H1 (cell line): ENCODE measurements at regions not wholly inside any gene's neighbourhood (a gene's known extent, or its start where the extent isn't known, plus 50 kb on each side); places are given as distances from the start of the nearest gene placed in this dataset.

Source experiments
- CTCF ChIA-PET: fragments of 300-600 bp; sonication (Branson Sonifier 250); formaldehyde crosslinking; loops from one replicate; lab custom pipeline; 2021; ENCODE audit not compliant: partially characterized antibody; lab: Charles Lee
- POLR2A ChIA-PET: fragments of 300-600 bp; sonication (Branson Sonifier 250); formaldehyde crosslinking; loops from one replicate; lab custom pipeline; 2021; ENCODE audit warnings: inconsistent platforms; ENCODE audit not compliant: partially characterized antibody; lab: Charles Lee
- DNase-seq, 2 experiments: peaks; one replicate each; pipeline versions ENCODE4 v3.0.0 to v3.0.0-alpha.2; 2010 to 2022; ENCODE audit warnings: low spot score in 2 of 2, low read depth in 1 of 2, mixed read lengths in 1 of 2
- FAIRE-seq: peaks from 2 replicates; lab custom pipeline; 2011; peaks lifted over from hg19 to GRCh38; lab: Jason Lieb, UNC
- H2AFZ ChIP-seq: 2 replicates; pipeline ENCODE4 v1.8.1; 2012; ENCODE audit warnings: low read length, inconsistent platforms
- H2AK5ac ChIP-seq: 2 replicates; pipeline ENCODE4 v1.6.1; 2013; ENCODE audit warnings: low read depth, low read length
- H2BK120ac ChIP-seq: replicated peaks from 2 replicates; pipeline ENCODE3; 2013; ENCODE audit warnings: low read depth, low read length, inconsistent platforms
- H2BK12ac ChIP-seq: 2 replicates; pipeline ENCODE4 v1.6.1; 2013; ENCODE audit warnings: low read depth, low read length
- H2BK15ac ChIP-seq: 2 replicates; pipeline ENCODE4 v1.6.1; 2013; ENCODE audit warnings: low read length
- H2BK20ac ChIP-seq: 2 replicates; pipeline ENCODE4 v1.6.1; 2013; ENCODE audit warnings: low read length
- H2BK5ac ChIP-seq: 2 replicates; pipeline ENCODE4 v1.6.1; 2013; ENCODE audit warnings: low read depth, low read length
- H3K14ac ChIP-seq: 2 replicates; pipeline ENCODE4 v1.6.1; 2013; ENCODE audit warnings: inconsistent platforms; ENCODE audit not compliant: insufficient read length
- H3K18ac ChIP-seq: 2 replicates; pipeline ENCODE4 v1.6.1; 2013; ENCODE audit warnings: low read length; ENCODE audit errors: extremely low read depth
- H3K23ac ChIP-seq: 2 replicates; pipeline ENCODE4 v1.6.1; 2013; ENCODE audit warnings: inconsistent platforms; ENCODE audit not compliant: insufficient read length
- H3K23me2 ChIP-seq: 2 replicates; pipeline ENCODE4 v1.6.1; 2013; ENCODE audit warnings: low read depth, low read length
- H3K27ac ChIP-seq: 2 replicates; pipeline ENCODE4 v1.6.1; 2011; ENCODE audit warnings: low read depth, low read length, inconsistent platforms
- H3K27me3 ChIP-seq, 4 experiments: replicated peaks in 1 of 4; 1 replicate in 1 of 4; 2 replicates in 3 of 4; pipeline versions ENCODE4 v1.6.1 to v1.8.1; 2011 to 2013; ENCODE audit warnings: low read length in 3 of 4, mild to moderate bottlenecking in 3 of 4, inconsistent platforms in 2 of 4, mixed read lengths in 2 of 4, moderate library complexity in 1 of 4; ENCODE audit not compliant: control insufficient read depth in 3 of 4, insufficient read depth in 3 of 4; ENCODE audit errors: extremely low read depth in 1 of 4
- H3K36me3 ChIP-seq, 4 experiments: 2 replicates each; pipeline versions ENCODE4 v1.6.1 to v1.8.1; 2011 to 2013; ENCODE audit warnings: mild to moderate bottlenecking in 4 of 4, low read length in 3 of 4, moderate library complexity in 2 of 4, control low read depth in 1 of 4, inconsistent platforms in 1 of 4; ENCODE audit not compliant: insufficient read depth in 4 of 4, control insufficient read depth in 2 of 4
- H3K4ac ChIP-seq: replicated peaks from 2 replicates; pipeline ENCODE3; 2013; ENCODE audit warnings: low read length, low read depth, mixed read lengths, inconsistent platforms; ENCODE audit not compliant: insufficient read length
- H3K4me1 ChIP-seq, 4 experiments: replicated peaks in 1 of 4; 1 replicate in 1 of 4; 2 replicates in 3 of 4; pipeline versions ENCODE4 v1.6.1 to v1.8.1; 2011 to 2013; ENCODE audit warnings: low read length in 3 of 4, inconsistent platforms in 2 of 4, mixed read lengths in 1 of 4; ENCODE audit not compliant: insufficient read depth in 4 of 4, control insufficient read depth in 3 of 4
- H3K4me2 ChIP-seq, 2 experiments: 2 replicates each; pipeline versions ENCODE4 v1.6.1 to v1.8.1; 2011 to 2013; ENCODE audit warnings: low read depth in 2 of 2, low read length in 2 of 2, control low read depth in 1 of 2, inconsistent platforms in 1 of 2, mild to moderate bottlenecking in 1 of 2; ENCODE audit not compliant: insufficient read depth in 1 of 2
- H3K4me3 ChIP-seq, 4 experiments: fragments of 200-600, 300-600 bp in 1 of 4; sonication (generic), shearing (Covaris generic), sonication (Bioruptor Twin) in 1 of 4; 2 replicates each; pipeline versions ENCODE4 v1.5.1 to v1.8.1; 2011 to 2016; ENCODE audit warnings: low read length in 4 of 4, low read depth in 3 of 4, control low read depth in 2 of 4, inconsistent platforms in 2 of 4, mild to moderate bottlenecking in 2 of 4, mixed read lengths in 1 of 4, moderate library complexity in 1 of 4; ENCODE audit not compliant: insufficient read depth in 2 of 4; ENCODE audit errors: extremely low read depth in 1 of 4
- H3K56ac ChIP-seq: replicated peaks from 2 replicates; pipeline ENCODE3; 2013; ENCODE audit warnings: low read depth, mild to moderate bottlenecking, mixed read lengths, low read length, inconsistent platforms; ENCODE audit not compliant: insufficient read length
- H3K79me1 ChIP-seq: 2 replicates; pipeline ENCODE4 v1.6.1; 2013; ENCODE audit warnings: low read depth, low read length, control low read depth
- H3K79me2 ChIP-seq, 2 experiments: 2 replicates each; pipeline versions ENCODE4 v1.6.1 to v1.8.1; 2012 to 2013; ENCODE audit warnings: low read length in 2 of 2, mild to moderate bottlenecking in 2 of 2, inconsistent platforms in 1 of 2; ENCODE audit not compliant: insufficient read depth in 2 of 2, control insufficient read depth in 1 of 2
- H3K9ac ChIP-seq, 4 experiments: replicated peaks in 1 of 4; 1 replicate in 1 of 4; 2 replicates in 3 of 4; pipeline versions ENCODE4 v1.6.1 to v1.8.1; 2011 to 2013; ENCODE audit warnings: low read depth in 3 of 4, low read length in 3 of 4, control low read depth in 2 of 4, mild to moderate bottlenecking in 2 of 4, moderate library complexity in 2 of 4, inconsistent platforms in 1 of 4; ENCODE audit errors: extremely low read depth in 1 of 4
- H3K9me3 ChIP-seq, 2 experiments: 2 replicates each; pipeline versions ENCODE4 v1.6.1 to v1.8.1; 2012 to 2013; ENCODE audit warnings: mild to moderate bottlenecking in 2 of 2, moderate library complexity in 2 of 2, control low read depth in 1 of 2, inconsistent platforms in 1 of 2, low read depth in 1 of 2, low read length in 1 of 2, mixed read lengths in 1 of 2; ENCODE audit not compliant: insufficient read depth in 2 of 2
- H4K20me1 ChIP-seq, 2 experiments: replicated peaks in 1 of 2; 2 replicates each; pipeline versions ENCODE3 to v1.8.1; 2011 to 2013; ENCODE audit warnings: inconsistent platforms in 2 of 2, low read length in 2 of 2, mild to moderate bottlenecking in 1 of 2; ENCODE audit not compliant: insufficient read depth in 2 of 2, control insufficient read depth in 1 of 2
- H4K5ac ChIP-seq: 2 replicates; pipeline ENCODE4 v1.6.1; 2013; ENCODE audit warnings: low read length, low read depth, mixed read lengths, inconsistent platforms; ENCODE audit not compliant: insufficient read length
- H4K8ac ChIP-seq: 2 replicates; pipeline ENCODE4 v1.8.0; 2013; ENCODE audit warnings: mild to moderate bottlenecking, moderate library complexity, low read length, inconsistent platforms; ENCODE audit not compliant: insufficient read depth; ENCODE audit errors: extremely low read depth
- H4K91ac ChIP-seq: replicated peaks from 2 replicates; pipeline ENCODE3; 2013; ENCODE audit warnings: low read length, mixed read lengths, inconsistent platforms; ENCODE audit not compliant: insufficient read length
- CBX8 ChIP-seq: fragments of 300-800, 300-1000 bp; sonication (generic); IDR thresholded peaks from 2 replicates; pipeline ENCODE4 v1.7.1; 2016; ENCODE audit warnings: low read depth, low read length, borderline replicate concordance
- EGR1 ChIP-seq: IDR thresholded peaks from 2 replicates; pipeline ENCODE4 v1.6.1; 2011; ENCODE audit warnings: low read depth, low read length, borderline replicate concordance
- EZH2 ChIP-seq: fragments of 200-600 bp; sonication (generic); IDR thresholded peaks from 2 replicates; pipeline ENCODE4 v1.7.1; 2012; ENCODE audit warnings: low read depth, mild to moderate bottlenecking, moderate library complexity, low read length, inconsistent platforms; ENCODE audit not compliant: severe bottlenecking
- JUN ChIP-seq: IDR thresholded peaks from 2 replicates; pipeline ENCODE4 v1.6.1; 2011; ENCODE audit warnings: low read depth, mild to moderate bottlenecking, improper control_type of control experiment, low read length
- JUND ChIP-seq: IDR thresholded peaks from 2 replicates; pipeline ENCODE4 v1.6.1; 2011; ENCODE audit warnings: mild to moderate bottlenecking, improper control_type of control experiment, low read length
- KDM1A ChIP-seq: fragments of 200-600, 300-600 bp; sonication (generic); IDR thresholded peaks from 2 replicates; pipeline ENCODE4 v1.7.1; 2016; ENCODE audit warnings: mild to moderate bottlenecking, low read length, borderline replicate concordance
- PHF8 ChIP-seq: fragments of 200-600 bp; sonication (generic); conservative IDR thresholded peaks from 2 replicates; pipeline ENCODE4 v1.7.1; 2012; ENCODE audit warnings: low read depth, mild to moderate bottlenecking, inconsistent platforms, low read length, moderate library complexity
- POLR2A ChIP-seq, 2 experiments: IDR thresholded peaks; 1 replicate in 1 of 2; 2 replicates in 1 of 2; pipeline ENCODE4 v1.6.1; 2011; ENCODE audit warnings: low read depth in 2 of 2, low read length in 2 of 2, mild to moderate bottlenecking in 2 of 2; ENCODE audit errors: control extremely low read depth in 1 of 2
- SIRT6 ChIP-seq: IDR thresholded peaks from one replicate; pipeline ENCODE4 v1.7.1; 2012; ENCODE audit warnings: low read length, inconsistent platforms
- SIX5 ChIP-seq: IDR thresholded peaks from 2 replicates; pipeline ENCODE4 v1.6.1; 2011; ENCODE audit warnings: mild to moderate bottlenecking, low read depth, low read length
- SP2 ChIP-seq: IDR thresholded peaks from 2 replicates; pipeline ENCODE4 v1.6.1; 2012; ENCODE audit warnings: mild to moderate bottlenecking, low read length, inconsistent platforms
- SP4 ChIP-seq: IDR thresholded peaks from 2 replicates; pipeline ENCODE4 v1.6.1; 2012; ENCODE audit warnings: low read length, inconsistent platforms
- TAF7 ChIP-seq: optimal IDR thresholded peaks from 2 replicates; pipeline ENCODE3; 2011; ENCODE audit warnings: low read depth, mild to moderate bottlenecking, inconsistent platforms, low read length, moderate library complexity, borderline replicate concordance
- TCF12 ChIP-seq: IDR thresholded peaks from 2 replicates; pipeline ENCODE4 v1.6.1; 2011; ENCODE audit warnings: low read depth, mild to moderate bottlenecking, low read length
- ZNF274 ChIP-seq: IDR thresholded peaks from 2 replicates; pipeline ENCODE4 v1.7.0; 2012; ENCODE audit warnings: low read length, borderline replicate concordance; ENCODE audit errors: extremely low read depth
- TF ChIP-seq, protein P1 (sequence below): IDR thresholded peaks from 2 replicates; pipeline ENCODE4 v1.6.1; 2012; ENCODE audit warnings: low read length, inconsistent platforms

DNA sequence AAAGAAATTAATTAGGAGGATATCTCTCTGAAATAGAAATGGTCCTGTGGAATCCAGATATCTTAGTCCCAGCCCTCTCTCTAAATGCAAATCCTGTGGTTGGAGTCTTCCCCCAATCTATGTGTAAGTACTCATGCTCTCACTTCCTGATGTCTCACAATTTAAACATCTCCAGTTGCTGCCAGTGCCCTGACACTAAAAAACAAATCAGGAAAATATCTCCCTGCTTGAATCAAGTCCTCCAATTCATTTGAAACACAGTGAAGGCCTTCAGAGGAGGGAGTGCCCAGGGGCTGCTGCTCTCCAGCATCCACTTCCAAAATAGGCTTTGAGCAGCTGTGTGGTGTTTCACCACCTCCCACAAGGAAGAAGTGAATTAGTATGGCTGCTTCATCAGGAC, 413.8 kb downstream of the RAD51AP2 start:
- DNase-seq (no peak), FAIRE-seq (no peak)
- Histone ChIP-seq H3K4me1 (no peaks in the 10 kb centered on the region), H2BK120ac (no peak overlapping the region), H3K4ac (no peak overlapping the region), H2AK5ac (no peak overlapping the region), H4K5ac (no peak overlapping the region), H2BK20ac (no peak overlapping the region), H3K36me3 (no peaks in the 10 kb centered on the region), H3K18ac (no peak overlapping the region), H2BK12ac (no peak overlapping the region), H3K9me3 (no peaks in the 10 kb centered on the region), H3K4me3 (no peak overlapping the region), H2AFZ (no peak overlapping the region), H4K20me1 (no peaks in the 10 kb centered on the region), H3K27me3 (no peaks in the 10 kb centered on the region), H3K79me2 (no peaks in the 10 kb centered on the region), H2BK15ac (no peak overlapping the region), H3K23me2 (no peaks in the 10 kb centered on the region; the same call in 1 of the 2 replicates), H3K9ac (no peak overlapping the region), H3K23ac (no peak overlapping the region), H3K56ac (no peak overlapping the region), H4K91ac (no peak overlapping the region), H3K27ac (no peak overlapping the region), H4K8ac (no peak overlapping the region), H2BK5ac (no peak overlapping the region), H3K79me1 (no peaks in the 10 kb centered on the region), H3K4me2 (no peak overlapping the region), H3K14ac (no peak overlapping the region)
- CTCF ChIA-PET, result interaction anchor here (0.9 to 2.8 kb wide), 3 partner anchors 10 to 331 kb away, joined by 3 to 7 read pairs (median 3); no protein-coding TSS in a partner anchor
- POLR2A ChIA-PET, result no interaction called here
- TF ChIP-seq CBX8 (no peak), POLR2A (IDR thresholded peaks at IDR 0.05; ENCODE audit: control extremely low read depth in 1 of 2, low read depth in 2 of 2, low read length in 2 of 2) (no peak), SP4 (no peak), ZNF274 (no peak), JUN (no peak), SP2 (no peak), EGR1 (no peak), JUND (no peak), SIX5 (no peak), KDM1A (no peak), EZH2 (no peak), TCF12 (no peak), TAF7 (no peak), PHF8 (no peak), SIRT6 (no peak)
- TF ChIP-seq, protein P1, sequence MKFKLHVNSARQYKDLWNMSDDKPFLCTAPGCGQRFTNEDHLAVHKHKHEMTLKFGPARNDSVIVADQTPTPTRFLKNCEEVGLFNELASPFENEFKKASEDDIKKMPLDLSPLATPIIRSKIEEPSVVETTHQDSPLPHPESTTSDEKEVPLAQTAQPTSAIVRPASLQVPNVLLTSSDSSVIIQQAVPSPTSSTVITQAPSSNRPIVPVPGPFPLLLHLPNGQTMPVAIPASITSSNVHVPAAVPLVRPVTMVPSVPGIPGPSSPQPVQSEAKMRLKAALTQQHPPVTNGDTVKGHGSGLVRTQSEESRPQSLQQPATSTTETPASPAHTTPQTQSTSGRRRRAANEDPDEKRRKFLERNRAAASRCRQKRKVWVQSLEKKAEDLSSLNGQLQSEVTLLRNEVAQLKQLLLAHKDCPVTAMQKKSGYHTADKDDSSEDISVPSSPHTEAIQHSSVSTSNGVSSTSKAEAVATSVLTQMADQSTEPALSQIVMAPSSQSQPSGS, result no peak
